ENCODE measurements at regions not wholly inside any gene's neighbourhood (a gene's known extent, or its start where the extent isn't known, plus 50 kb on each side); places are given as distances from the start of the nearest gene placed in this dataset.

- no peak for TF ChIP-seq TAF1 (IDR thresholded peaks at IDR 0.05; ENCODE audit: borderline replicate concordance, low read depth, low read length)
- no peak for TF ChIP-seq POLR2A (IDR thresholded peaks at IDR 0.05; ENCODE audit: low read depth, low read length)
These were observed 260.7 kb downstream of the SYK start for GRCh38 chr9:91062281-91062680.
